ENCODE measurements at regions not wholly inside any gene's neighbourhood (a gene's known extent, or its start where the extent isn't known, plus 50 kb on each side); places are given as distances from the start of the nearest gene placed in this dataset.

DNA sequence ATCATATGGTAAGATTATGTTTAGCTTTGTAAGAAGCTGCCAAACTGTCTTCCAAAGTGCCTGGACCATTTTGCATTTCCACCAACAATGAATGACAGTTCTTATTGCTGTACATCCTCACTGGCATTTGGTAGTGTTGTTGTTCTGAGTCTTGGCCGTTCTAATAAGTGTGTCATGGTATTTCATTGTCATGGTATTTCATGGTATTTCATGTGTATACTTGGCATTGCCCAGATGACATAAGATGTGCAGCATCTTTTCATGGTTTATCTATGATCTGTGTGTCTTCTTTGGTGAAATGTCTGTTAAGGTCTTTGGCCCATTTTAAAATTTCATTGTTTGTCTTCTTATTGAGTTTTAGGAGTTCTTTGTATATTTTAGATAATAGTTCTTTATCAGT is 224.4 kb downstream of the BCAS1 start:
- TF ChIP-seq, protein P1, sequence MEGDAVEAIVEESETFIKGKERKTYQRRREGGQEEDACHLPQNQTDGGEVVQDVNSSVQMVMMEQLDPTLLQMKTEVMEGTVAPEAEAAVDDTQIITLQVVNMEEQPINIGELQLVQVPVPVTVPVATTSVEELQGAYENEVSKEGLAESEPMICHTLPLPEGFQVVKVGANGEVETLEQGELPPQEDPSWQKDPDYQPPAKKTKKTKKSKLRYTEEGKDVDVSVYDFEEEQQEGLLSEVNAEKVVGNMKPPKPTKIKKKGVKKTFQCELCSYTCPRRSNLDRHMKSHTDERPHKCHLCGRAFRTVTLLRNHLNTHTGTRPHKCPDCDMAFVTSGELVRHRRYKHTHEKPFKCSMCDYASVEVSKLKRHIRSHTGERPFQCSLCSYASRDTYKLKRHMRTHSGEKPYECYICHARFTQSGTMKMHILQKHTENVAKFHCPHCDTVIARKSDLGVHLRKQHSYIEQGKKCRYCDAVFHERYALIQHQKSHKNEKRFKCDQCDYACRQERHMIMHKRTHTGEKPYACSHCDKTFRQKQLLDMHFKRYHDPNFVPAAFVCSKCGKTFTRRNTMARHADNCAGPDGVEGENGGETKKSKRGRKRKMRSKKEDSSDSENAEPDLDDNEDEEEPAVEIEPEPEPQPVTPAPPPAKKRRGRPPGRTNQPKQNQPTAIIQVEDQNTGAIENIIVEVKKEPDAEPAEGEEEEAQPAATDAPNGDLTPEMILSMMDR (IDR thresholded peaks at IDR 0.05; ENCODE audit: low read depth, low read length, poor library complexity, severe bottlenecking) = no peak
- TF ChIP-seq EZH2phosphoT487 (IDR thresholded peaks at IDR 0.05; ENCODE audit: borderline replicate concordance, low read length) = no peak

All from DOHH2 (cell line).